COR-L47 (cell line): ENCODE measurements at regions not wholly inside any gene's neighbourhood (a gene's known extent, or its start where the extent isn't known, plus 50 kb on each side); places are given as distances from the start of the nearest gene placed in this dataset.

Experiments
- DNase-seq: peaks from one replicate; lab custom pipeline; 2025; lab: John Stamatoyannopoulos, UW

DNA sequence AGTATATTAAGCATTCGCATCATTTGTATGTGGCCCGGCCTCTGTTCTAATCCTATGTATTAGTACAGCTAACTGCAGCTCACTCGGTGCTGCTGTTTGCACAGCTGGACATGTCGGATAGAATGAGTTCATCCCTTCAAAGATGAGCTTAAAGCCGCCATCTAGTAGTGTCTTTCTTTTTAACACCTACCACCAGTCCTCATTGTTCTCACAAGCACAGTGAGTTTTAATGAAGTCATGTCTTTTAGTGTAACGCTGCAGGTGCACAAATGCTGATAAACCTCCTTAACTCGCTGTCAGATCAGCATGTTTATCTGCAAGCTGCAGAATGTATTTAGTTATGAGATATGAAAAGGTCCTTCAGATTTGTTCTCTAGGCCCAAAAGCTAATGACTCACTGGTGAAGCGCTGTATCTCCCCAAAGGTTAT, 247.5 kb downstream of the MTERF1 start:
- peak; percentile 6 for DNase-seq

GRCh38 chr7:91634485-91635177, 245.9 kb downstream of the MTERF1 start:
- peak; percentile 96 for DNase-seq

GRCh38 chr7:91636129-91636724, 244.3 kb downstream of the MTERF1 start:
- peak; percentile 17 for DNase-seq

GRCh38 chr7:91636728-91637127, 243.8 kb downstream of the MTERF1 start:
- DNase-seq, result no peak

DNA sequence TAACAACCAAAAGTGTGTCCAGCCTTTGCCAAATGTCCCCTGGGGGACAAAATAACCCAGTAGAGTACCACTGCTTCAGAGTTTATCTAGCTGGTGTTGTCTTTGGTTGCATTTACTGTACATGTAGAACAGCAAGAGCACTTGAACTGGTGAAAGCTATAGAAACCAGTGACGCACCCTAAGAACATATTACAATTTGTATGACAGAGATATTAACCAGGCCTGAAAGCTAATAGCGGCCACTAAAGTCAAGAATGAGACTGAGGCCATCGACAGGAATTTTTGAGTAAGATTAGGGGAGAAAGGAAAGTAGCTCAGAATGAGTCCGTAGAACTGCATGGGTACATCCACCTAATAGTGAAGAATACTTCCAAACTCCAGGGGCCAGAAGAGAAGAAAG, 236.2 kb downstream of the MTERF1 start:
- no peak for DNase-seq

- DNase-seq, result no peak
Observed at GRCh38 chr7:91645542-91645941, 235.0 kb downstream of the MTERF1 start.

GRCh38 chr7:91651986-91652385, 228.5 kb downstream of the MTERF1 start:
- DNase-seq, result no peak

GRCh38 chr7:91653286-91653685, 227.2 kb downstream of the MTERF1 start:
- DNase-seq, result no peak

GRCh38 chr7:91655656-91656055, 224.8 kb downstream of the MTERF1 start:
- DNase-seq, result no peak

DNA sequence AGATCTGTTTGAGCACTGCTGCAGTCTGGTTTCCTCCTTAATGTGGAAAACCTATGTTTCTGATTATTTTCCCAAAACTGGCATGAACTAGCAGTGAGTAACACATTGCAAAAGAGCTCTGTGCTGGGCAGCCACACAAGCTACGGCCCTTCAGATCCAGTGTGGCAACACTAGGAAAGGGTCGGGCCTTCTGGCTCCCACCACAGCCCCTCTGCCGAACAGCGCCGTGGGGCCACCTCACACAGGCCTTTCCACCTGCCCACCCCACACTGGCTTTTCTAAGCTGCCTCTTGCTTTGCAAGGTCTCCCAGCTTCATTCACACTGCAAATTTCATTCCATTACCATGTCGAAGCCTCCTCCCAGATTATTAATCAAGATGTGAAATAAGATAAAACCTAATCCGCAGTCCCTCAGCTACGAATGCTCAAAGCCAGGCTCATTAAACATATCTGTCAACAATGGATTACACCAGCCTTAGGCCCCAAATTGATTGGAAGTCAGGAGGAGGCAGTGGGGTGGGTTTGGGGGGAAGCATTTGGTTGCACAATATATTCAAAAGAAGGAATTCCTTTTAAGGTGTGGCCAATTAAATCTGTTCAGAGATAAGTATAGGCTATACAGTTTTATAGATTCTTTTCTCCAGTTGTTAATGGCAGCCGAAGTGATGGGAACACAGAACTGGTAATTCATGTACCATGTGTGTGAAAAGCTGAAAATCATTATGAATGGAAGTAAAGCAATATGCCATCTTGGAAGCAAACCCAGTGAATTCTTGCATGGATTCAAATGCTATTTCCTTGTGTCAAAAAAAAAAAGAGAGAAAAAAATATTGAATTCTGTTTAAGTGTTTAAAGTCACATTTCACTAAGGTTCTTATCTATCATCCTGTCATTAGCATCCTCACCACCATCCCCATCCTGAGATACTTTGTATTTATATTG, 223.7 kb downstream of the MTERF1 start:
- DNase-seq, result no peak

- DNase-seq, result no peak
Observed at GRCh38 chr7:91657483-91658071, 222.9 kb downstream of the MTERF1 start.

DNA sequence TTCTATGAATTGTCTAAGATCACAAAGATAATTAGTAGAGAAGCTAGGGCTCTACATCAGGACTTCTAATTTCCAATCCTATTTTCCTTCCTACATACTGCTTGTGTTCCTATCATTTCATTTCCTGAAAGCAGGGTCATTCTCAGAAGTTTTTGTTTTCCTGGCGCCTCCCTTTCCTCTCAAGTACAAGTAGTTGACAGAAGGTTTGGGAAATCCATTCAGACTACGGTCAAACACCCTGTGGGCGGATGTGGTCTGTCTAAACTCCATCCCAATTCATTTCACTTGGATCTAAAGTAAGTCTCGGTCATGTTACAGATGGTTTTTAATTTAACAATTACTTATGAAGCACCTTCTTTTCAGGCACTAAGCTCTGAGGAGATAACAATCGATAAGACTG, 221.4 kb downstream of the MTERF1 start:
- DNase-seq, result no peak

DNA sequence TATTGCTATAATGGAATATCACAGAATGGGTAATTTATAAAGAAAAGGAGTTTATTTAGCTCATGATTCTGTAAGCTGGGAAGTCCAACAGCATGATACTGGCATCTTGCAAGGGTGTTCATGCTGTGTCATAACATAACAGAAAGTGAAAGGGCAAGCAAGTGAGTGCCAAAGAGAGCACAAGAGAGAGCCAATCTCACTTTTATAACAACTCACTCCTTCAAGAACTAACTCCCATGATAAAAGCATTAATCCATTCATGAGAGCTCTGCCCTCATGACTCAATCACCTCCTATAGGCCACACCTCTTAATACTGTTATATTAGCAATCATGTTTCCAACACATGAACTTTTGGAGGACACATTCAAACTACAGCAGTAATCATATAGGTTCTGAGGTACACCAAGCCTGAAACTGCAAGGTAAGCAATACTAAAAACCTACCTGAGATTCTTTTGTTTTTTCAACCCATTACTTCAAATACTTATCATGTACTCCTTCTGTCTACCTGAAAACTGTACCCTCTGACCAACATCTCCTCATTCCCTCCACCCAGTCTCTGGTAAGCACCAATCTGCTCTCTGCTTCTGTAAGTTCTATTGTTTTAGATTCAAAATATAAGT, 219.7 kb downstream of the MTERF1 start:
- DNase-seq, result no peak

GRCh38 chr7:91661727-91662126, 218.8 kb downstream of the MTERF1 start:
- no peak for DNase-seq

DNA sequence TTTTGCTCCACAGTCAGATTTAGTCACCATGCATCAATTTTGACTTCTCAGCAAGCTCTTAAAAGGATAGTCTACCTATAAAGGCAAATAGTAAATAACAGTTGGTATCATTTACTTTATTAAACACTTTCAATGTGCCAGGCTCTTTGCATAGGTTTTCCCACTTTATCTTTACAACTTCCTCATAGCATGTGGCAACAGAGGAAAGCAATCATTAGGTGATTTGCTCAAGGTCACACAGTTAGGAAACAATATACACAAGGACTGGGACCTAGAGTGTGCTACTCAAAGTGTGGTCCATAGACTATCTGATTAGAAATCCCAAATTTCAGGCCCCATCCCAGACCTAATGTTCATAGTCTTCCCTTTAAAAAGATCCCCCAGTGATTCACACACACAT, 212.3 kb downstream of the MTERF1 start:
- no peak for DNase-seq

DNA sequence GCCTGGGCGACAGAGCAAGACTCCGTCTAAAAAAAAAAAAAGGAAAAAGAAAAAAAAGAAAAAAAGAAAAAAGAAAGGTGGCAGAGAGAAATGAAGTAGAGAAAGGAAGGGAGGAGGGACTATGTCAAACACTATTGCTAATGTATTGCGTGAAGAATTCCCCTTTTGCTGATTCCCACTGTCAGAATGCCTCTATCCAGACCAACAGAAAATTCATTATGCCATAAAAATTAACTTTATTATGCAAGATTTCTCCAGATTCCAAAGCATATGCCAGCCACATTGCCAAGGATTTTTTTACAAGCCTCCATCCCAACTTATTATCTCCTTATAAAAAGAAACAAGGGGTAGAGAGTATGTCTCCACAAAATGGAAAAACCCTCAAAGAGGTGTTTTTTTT, 209.3 kb downstream of the MTERF1 start:
- no peak for DNase-seq

GRCh38 chr7:91674470-91674869, 206.0 kb downstream of the MTERF1 start:
- no peak for DNase-seq

DNA sequence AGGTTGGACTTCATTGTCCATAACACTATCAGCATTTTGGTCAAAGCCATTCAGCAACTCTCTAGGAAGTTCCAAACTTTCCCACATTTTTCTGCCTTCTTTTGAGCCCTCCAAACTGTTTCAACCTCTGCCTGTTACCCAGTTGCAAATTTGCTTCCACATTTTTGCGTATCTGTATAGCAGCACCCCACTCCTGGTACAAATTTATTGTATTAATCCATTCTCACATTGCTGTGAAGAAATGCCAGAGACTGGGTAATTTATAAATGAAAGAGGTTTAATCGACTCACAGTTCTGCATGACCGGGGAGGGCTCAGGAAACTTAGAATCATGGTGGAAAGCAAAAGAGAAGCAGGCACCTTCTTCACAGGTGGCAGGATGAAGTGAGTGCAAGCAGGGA, 198.8 kb downstream of the MTERF1 start:
- DNase-seq, result no peak

- DNase-seq, result no peak
Observed at GRCh38 chr7:91683823-91684222, 196.7 kb downstream of the MTERF1 start.

DNA sequence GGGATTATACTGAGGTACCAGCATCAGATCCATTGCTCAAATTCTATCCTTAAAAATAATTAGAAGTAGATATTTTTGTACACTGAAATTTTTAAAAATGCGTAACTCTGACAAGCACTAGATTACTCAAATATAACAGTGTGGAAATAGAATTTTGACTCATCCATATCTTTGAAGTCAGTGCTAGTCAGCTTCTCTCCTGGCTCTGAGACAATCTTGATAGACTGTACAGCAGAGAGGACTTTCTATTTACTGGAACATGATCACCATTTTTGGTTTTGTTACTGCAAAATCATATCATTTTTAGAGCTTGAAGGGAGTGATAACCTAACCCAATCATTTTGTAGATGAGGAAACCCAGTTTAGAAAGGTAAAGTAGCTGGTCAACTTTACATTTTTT, 195.0 kb downstream of the MTERF1 start:
- no peak for DNase-seq

- DNase-seq, result no peak
Observed at GRCh38 chr7:91690541-91691070, 189.9 kb downstream of the MTERF1 start.

- DNase-seq, result no peak
Observed at GRCh38 chr7:91691865-91692264, 188.6 kb downstream of the MTERF1 start.
